Bronchial epithelial cell (primary cell): ENCODE measurements at regions not wholly inside any gene's neighbourhood (a gene's known extent, or its start where the extent isn't known, plus 50 kb on each side); places are given as distances from the start of the nearest gene placed in this dataset.

ENCODE experiments used
- DNase-seq: peaks from one replicate; pipeline ENCODE4 v3.0.0-alpha.2; 2010; ENCODE audit warnings: low read depth
- FAIRE-seq: peaks from 2 replicates; lab custom pipeline; 2011; peaks lifted over from hg19 to GRCh38; lab: Jason Lieb, UNC
- H3K27me3 ChIP-seq: 2 replicates; pipeline ENCODE4 v1.5.1; 2011; ENCODE audit warnings: low read length; ENCODE audit not compliant: control insufficient read depth, insufficient read depth
- H3K36me3 ChIP-seq: 2 replicates; pipeline ENCODE4 v1.5.1; 2011; ENCODE audit warnings: low read length; ENCODE audit not compliant: control insufficient read depth, insufficient read depth
- H3K4me3 ChIP-seq: 2 replicates; pipeline ENCODE4 v1.5.1; 2011; ENCODE audit warnings: mild to moderate bottlenecking, low read depth, low read length, control low read depth
- TF ChIP-seq, protein P1 (sequence below): IDR thresholded peaks from 2 replicates; pipeline ENCODE4 v1.5.1; 2011; ENCODE audit warnings: mild to moderate bottlenecking, moderate library complexity, low read length, control low read depth, inconsistent platforms; ENCODE audit not compliant: insufficient read depth, severe bottlenecking

DNA sequence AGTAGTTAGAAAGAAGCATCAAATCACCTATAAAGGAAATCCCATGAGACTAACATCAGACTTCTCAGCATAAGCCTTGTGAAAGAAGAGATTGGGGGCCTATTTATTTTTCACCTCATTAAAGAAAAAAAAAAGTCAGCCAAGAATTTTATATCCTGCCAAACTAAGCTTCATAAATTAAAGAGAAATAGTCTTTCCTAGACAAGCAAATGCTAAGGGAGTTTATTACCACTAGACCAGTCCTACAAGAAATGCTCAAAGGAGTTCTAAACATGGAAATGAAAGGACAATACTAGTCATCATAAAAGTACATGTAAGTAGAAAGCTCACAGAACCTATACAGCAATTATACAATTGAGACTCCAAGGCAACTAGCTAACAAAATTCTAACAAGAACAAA is 96.5 kb upstream of the OLIG3 start:
- Histone ChIP-seq H3K4me3 (no peak overlapping the region), H3K27me3 (peaks cover 1% of the 10 kb centered on the region), H3K36me3 (no peaks in the 10 kb centered on the region)
- DNase-seq (no peak), FAIRE-seq (no peak)
- TF ChIP-seq, protein P1, sequence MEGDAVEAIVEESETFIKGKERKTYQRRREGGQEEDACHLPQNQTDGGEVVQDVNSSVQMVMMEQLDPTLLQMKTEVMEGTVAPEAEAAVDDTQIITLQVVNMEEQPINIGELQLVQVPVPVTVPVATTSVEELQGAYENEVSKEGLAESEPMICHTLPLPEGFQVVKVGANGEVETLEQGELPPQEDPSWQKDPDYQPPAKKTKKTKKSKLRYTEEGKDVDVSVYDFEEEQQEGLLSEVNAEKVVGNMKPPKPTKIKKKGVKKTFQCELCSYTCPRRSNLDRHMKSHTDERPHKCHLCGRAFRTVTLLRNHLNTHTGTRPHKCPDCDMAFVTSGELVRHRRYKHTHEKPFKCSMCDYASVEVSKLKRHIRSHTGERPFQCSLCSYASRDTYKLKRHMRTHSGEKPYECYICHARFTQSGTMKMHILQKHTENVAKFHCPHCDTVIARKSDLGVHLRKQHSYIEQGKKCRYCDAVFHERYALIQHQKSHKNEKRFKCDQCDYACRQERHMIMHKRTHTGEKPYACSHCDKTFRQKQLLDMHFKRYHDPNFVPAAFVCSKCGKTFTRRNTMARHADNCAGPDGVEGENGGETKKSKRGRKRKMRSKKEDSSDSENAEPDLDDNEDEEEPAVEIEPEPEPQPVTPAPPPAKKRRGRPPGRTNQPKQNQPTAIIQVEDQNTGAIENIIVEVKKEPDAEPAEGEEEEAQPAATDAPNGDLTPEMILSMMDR, result no peak

DNA sequence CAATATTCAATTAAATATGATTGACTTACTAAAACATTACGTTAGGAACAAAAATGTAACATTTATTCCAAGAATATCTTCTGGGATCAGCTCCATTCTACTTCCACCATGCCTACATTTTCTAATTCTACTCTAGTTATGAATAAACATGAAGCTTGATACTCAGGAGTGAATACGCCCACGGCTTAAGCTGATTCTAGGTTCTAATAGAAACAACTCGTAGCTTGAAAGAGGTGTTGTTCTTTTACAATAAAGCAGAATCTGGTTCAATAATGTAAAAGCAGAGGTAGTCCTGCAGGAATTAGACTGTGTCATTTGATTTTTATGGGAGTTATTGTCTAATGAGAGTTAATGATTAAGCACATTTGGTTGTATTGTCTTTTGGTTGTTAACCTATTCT is 107.3 kb upstream of the OLIG3 start:
- TF ChIP-seq, protein P1, result no peak
- no peak overlapping the region for H3K4me3 ChIP-seq

DNA sequence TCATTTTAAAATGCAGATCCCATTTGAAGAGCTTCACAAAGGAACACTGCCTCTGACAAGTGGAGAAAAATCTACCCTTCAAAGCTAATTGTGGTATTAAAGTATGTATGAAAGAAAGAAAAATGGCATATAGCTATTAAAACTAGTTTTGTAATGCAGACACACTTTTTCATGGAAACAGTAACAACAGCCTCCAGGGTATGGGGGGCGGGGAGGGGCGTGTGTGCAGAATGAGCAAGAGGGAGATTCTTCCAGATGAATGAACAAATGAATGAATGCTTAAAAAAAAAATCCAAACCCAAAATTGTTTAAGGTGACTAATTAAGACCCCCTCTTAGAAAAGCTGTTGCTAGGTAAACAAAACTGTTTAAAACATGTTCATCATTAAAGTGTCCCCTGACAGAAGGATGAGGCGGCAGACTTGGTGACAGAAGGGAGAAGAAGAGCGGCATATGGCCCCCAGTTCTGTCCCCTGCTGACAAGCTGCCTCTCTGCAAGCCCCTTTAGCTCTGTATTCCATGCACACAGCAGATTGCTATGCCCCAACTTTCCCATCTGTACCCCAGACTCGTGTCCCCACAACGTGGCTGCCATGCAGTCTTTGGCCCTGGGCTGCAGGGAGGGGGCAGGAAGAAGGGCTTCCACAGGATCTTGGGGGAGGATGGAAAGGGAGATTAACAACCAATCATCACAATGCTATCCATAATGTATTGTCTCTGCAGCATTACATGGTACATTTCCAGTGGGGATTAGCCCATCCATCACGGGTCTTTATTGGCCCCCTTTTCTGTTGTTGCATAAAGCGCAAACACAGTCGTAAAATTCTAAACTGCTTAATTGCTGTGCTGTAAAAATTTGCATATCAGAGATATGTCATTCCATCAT is 108.4 kb upstream of the OLIG3 start:
- FAIRE-seq (no peak), DNase-seq (no peak)
- TF ChIP-seq, protein P1, result no peak
- no peaks in the 10 kb centered on the region for H3K36me3 ChIP-seq
- no peak overlapping the region for H3K4me3 ChIP-seq
- no peaks in the 10 kb centered on the region for H3K27me3 ChIP-seq

More for the DNA sequence above, 107.3 kb upstream of the OLIG3 start:
- Histone ChIP-seq H3K27me3 (no peaks in the 10 kb centered on the region), H3K36me3 (no peaks in the 10 kb centered on the region)
- FAIRE-seq, result no peak
- DNase-seq, result no peak

DNA sequence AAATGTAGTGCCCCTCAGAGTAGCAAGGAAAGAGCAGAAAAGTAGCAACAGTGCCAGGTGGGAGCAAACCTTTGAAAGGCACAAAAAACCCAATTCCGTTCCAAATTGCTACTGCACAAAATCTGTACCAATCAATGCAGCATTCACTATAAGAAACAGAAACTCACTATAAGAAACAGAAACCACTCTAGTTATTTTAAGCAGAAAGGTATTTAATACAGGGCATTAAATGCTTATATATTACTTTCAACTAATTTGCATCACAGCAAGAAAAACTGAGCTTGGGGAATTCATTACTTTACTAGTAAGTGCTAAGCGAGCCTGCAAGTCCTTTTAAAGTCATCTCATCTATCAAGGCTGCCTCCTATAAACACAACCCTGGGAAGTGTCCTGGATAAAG is 116.5 kb upstream of the OLIG3 start:
- Histone ChIP-seq H3K36me3 (no peaks in the 10 kb centered on the region), H3K4me3 (no peak overlapping the region), H3K27me3 (no peaks in the 10 kb centered on the region)
- DNase-seq (no peak), FAIRE-seq (no peak)
- TF ChIP-seq, protein P1, result no peak

DNA sequence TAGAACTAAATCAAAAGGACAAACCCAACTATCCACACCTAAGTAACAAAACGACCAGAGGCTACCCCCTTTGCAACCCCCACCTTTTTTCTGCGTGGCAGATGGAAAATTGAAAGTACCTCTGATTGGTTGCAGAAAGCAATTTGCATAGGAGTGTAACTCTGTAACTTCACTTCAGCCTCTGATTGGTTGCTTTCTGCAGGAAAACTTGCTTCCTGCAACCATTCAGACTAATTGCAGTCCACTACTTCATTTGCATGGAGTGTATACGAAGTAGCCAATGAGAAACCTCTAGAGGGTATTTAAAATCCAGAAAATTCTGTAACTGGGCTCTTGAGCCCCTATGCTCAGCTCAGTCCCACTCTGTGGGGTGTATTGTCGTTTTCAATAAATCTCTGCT is 129.1 kb upstream of the OLIG3 start:
- no peaks in the 10 kb centered on the region for H3K36me3 ChIP-seq
- TF ChIP-seq, protein P1, result no peak
- peaks cover 4% of the 10 kb centered on the region for H3K27me3 ChIP-seq
- DNase-seq (no peak), FAIRE-seq (no peak)
- H3K4me3 ChIP-seq, result no peak overlapping the region
